SK-N-SH treated with all-trans-retinoic acid at 6 μM for 48 hours (cell line): ENCODE measurements at regions not wholly inside any gene's neighbourhood (a gene's known extent, or its start where the extent isn't known, plus 50 kb on each side); places are given as distances from the start of the nearest gene placed in this dataset.

ENCODE experiments used
- ATAC-seq: fragments of 200-7000 bp; cut with Tn5 transposase; 3 replicates; pipeline ENCODE4 v1.9.1; 2020; ENCODE audit warnings: mild to moderate bottlenecking, moderate library complexity
- BACH2 ChIP-seq: fragments of 250-450 bp; sonication (Bioruptor Pico); IDR thresholded peaks from 2 replicates; pipeline ENCODE4 v1.9.0; 2021; ENCODE audit warnings: mild to moderate bottlenecking, borderline replicate concordance
- CREB5 ChIP-seq: fragments of 250-450 bp; sonication (Bioruptor Pico); IDR thresholded peaks from 2 replicates; pipeline ENCODE4 v1.5.1; 2020; ENCODE audit warnings: low read depth, mild to moderate bottlenecking, moderate library complexity
- CSDC2 ChIP-seq: fragments of 250-450 bp; sonication (Bioruptor Pico); IDR thresholded peaks from 2 replicates; pipeline ENCODE4 v1.5.0; 2020; ENCODE audit warnings: mild to moderate bottlenecking, moderate library complexity
- CSRNP3 ChIP-seq: fragments of 250-450 bp; sonication (Bioruptor Pico); IDR thresholded peaks from 2 replicates; pipeline ENCODE4 v1.5.1; 2021; ENCODE audit warnings: mild to moderate bottlenecking, moderate library complexity
- ESRRG ChIP-seq: fragments of 250-450 bp; sonication (Bioruptor Pico); IDR thresholded peaks from 2 replicates; pipeline ENCODE4 v1.6.1; 2021; ENCODE audit warnings: mild to moderate bottlenecking
- GLIS3 ChIP-seq: fragments of 250-450 bp; sonication (Bioruptor Pico); IDR thresholded peaks from 2 replicates; pipeline ENCODE4 v1.5.0; 2020; ENCODE audit warnings: mild to moderate bottlenecking, moderate library complexity
- ISL1 ChIP-seq: fragments of 250-450 bp; sonication (Bioruptor Pico); IDR thresholded peaks from 2 replicates; pipeline ENCODE4 v2.1.2; 2022; ENCODE audit warnings: mild to moderate bottlenecking, moderate library complexity
- OSR1 ChIP-seq: fragments of 250-450 bp; sonication (Bioruptor Pico); IDR thresholded peaks from 2 replicates; pipeline ENCODE4 v1.8.0; 2022; ENCODE audit warnings: moderate library complexity, mild to moderate bottlenecking, inconsistent platforms
- PATZ1 ChIP-seq: fragments of 250-450 bp; sonication (Bioruptor Pico); IDR thresholded peaks from 2 replicates; pipeline ENCODE4 v1.8.0; 2020; ENCODE audit warnings: mild to moderate bottlenecking, moderate library complexity, borderline replicate concordance
- POU6F1 ChIP-seq: fragments of 250-450 bp; sonication (Bioruptor Pico); IDR thresholded peaks from 2 replicates; pipeline ENCODE4 v1.8.0; 2021; ENCODE audit warnings: low read depth, mild to moderate bottlenecking, moderate library complexity, borderline replicate concordance
- PPARA ChIP-seq: fragments of 250-450 bp; sonication (Bioruptor Pico); IDR thresholded peaks from 2 replicates; pipeline ENCODE4 v1.5.0; 2020; ENCODE audit warnings: mild to moderate bottlenecking, borderline replicate concordance
- RARB ChIP-seq: fragments of 250-450 bp; sonication (Bioruptor Pico); IDR thresholded peaks from 2 replicates; pipeline ENCODE4 v1.8.0; 2021; ENCODE audit warnings: mild to moderate bottlenecking, moderate library complexity
- SNAI2 ChIP-seq: fragments of 250-450 bp; sonication (Bioruptor Pico); IDR thresholded peaks from 2 replicates; pipeline ENCODE4 v1.5.0; 2020; ENCODE audit warnings: mild to moderate bottlenecking, moderate library complexity
- TCF4 ChIP-seq: fragments of 250-450 bp; sonication (Bioruptor Pico); IDR thresholded peaks from 2 replicates; pipeline ENCODE4 v1.8.0; 2021; ENCODE audit warnings: mild to moderate bottlenecking, moderate library complexity, borderline replicate concordance
- TOX ChIP-seq: fragments of 250-450 bp; sonication (Bioruptor Pico); IDR thresholded peaks from 2 replicates; pipeline ENCODE4 v1.8.0; 2021; ENCODE audit warnings: mild to moderate bottlenecking, moderate library complexity, borderline replicate concordance
- TSHZ2 ChIP-seq: fragments of 250-450 bp; sonication (Bioruptor Pico); IDR thresholded peaks from 2 replicates; pipeline ENCODE4 v1.5.0; 2020; ENCODE audit warnings: mild to moderate bottlenecking, moderate library complexity
- ZFP3 ChIP-seq: fragments of 250-450 bp; sonication (Bioruptor Pico); IDR thresholded peaks from 2 replicates; pipeline ENCODE4 v1.5.0; 2020; ENCODE audit warnings: mild to moderate bottlenecking, moderate library complexity
- ZFP30 ChIP-seq: fragments of 450-650 bp; formaldehyde crosslinking; IDR thresholded peaks from 2 replicates; pipeline ENCODE4 v1.5.0; 2022; ENCODE audit warnings: mild to moderate bottlenecking, moderate library complexity
- ZNF565 ChIP-seq: fragments of 450-650 bp; formaldehyde crosslinking; conservative IDR thresholded peaks from 2 replicates; pipeline ENCODE4 v1.5.0; 2020; ENCODE audit warnings: low read depth, mild to moderate bottlenecking, moderate library complexity
- ZNF70 ChIP-seq: fragments of 450-650 bp; formaldehyde crosslinking; IDR thresholded peaks from 2 replicates; pipeline ENCODE4 v1.5.0; 2020; ENCODE audit warnings: mild to moderate bottlenecking, moderate library complexity
- ZNF8 ChIP-seq: fragments of 450-650 bp; formaldehyde crosslinking; IDR thresholded peaks from 2 replicates; pipeline ENCODE4 v1.5.0; 2020; ENCODE audit warnings: mild to moderate bottlenecking, moderate library complexity

GRCh38 chr4:60814549-60814948 is 385.6 kb upstream of the ADGRL3 start:
- ATAC-seq = no peak
- TF ChIP-seq POU6F1 (CRISPR knock-in tag) = no peak
- no peak for TF ChIP-seq PATZ1
- TF ChIP-seq CSDC2 = no peak
- no peak for TF ChIP-seq SNAI2
- no peak for TF ChIP-seq TCF4 (CRISPR knock-in tag)
- no peak for TF ChIP-seq PPARA (CRISPR knock-in tag)
- TF ChIP-seq ESRRG (CRISPR knock-in tag) = no peak
- TF ChIP-seq TOX (CRISPR knock-in tag) = no peak
- no peak for TF ChIP-seq CREB5 (CRISPR knock-in tag)
- no peak for TF ChIP-seq ZFP3
- no peak for TF ChIP-seq CSRNP3 (CRISPR knock-in tag)
- TF ChIP-seq GLIS3 (CRISPR knock-in tag) = no peak
- no peak for TF ChIP-seq TSHZ2 (CRISPR knock-in tag)
- TF ChIP-seq ISL1 (CRISPR knock-in tag) = no peak
- no peak for TF ChIP-seq BACH2
- TF ChIP-seq ZFP30 = no peak
- TF ChIP-seq OSR1 (CRISPR knock-in tag) = no peak

- ATAC-seq = no peak
- no peak for TF ChIP-seq ZNF70 (CRISPR knock-in tag)
- no peak for TF ChIP-seq RARB (CRISPR knock-in tag)
- TF ChIP-seq CREB5 (CRISPR knock-in tag) = no peak
- TF ChIP-seq ZNF565 = no peak
- no peak for TF ChIP-seq TOX (CRISPR knock-in tag)
- TF ChIP-seq PPARA (CRISPR knock-in tag) = no peak
- no peak for TF ChIP-seq ISL1 (CRISPR knock-in tag)
- no peak for TF ChIP-seq ZFP30
- no peak for TF ChIP-seq CSRNP3 (CRISPR knock-in tag)
- no peak for TF ChIP-seq OSR1 (CRISPR knock-in tag)
- TF ChIP-seq ZNF8 = no peak
Measured at GRCh38 chr4:60817609-60818008, 382.5 kb upstream of the ADGRL3 start.
